ENCODE measurements at regions not wholly inside any gene's neighbourhood (a gene's known extent, or its start where the extent isn't known, plus 50 kb on each side); places are given as distances from the start of the nearest gene placed in this dataset.

GRCh38 chrX:124931241-124931640, 388.4 kb upstream of the TEX13C start:
- Histone ChIP-seq H3K4me2 (ENCODE audit: insufficient read depth, low read length) (no peak overlapping the region), H3K9me1 (ENCODE audit: control insufficient read depth, insufficient read depth, low read length) (no peaks in the 10 kb centered on the region), H3K9me3 (replicated peaks; ENCODE audit: control insufficient read depth, insufficient read depth, low read depth, low read length) (no peaks in the 10 kb centered on the region), H3K4me3 (no peak overlapping the region), H2AFZ (ENCODE audit: low read depth, low read length) (no peak overlapping the region), H4K20me1 (replicated peaks; ENCODE audit: control insufficient read depth, insufficient read depth, low read length) (no peaks in the 10 kb centered on the region), H3K4me1 (replicated peaks in 1 of 2; ENCODE audit: control insufficient read depth in 2 of 2, insufficient read depth in 2 of 2, low read length in 2 of 2) (no peaks in the 10 kb centered on the region; a peak in 2 of 5 replicates), H3K27me3 (ENCODE audit: control insufficient read depth in 2 of 2, insufficient read depth in 2 of 2, low read length in 2 of 2) (no peaks in the 10 kb centered on the region), H3K9ac (ENCODE audit: insufficient read depth in 1 of 2, low read depth in 2 of 2, low read length in 2 of 2) (no peak overlapping the region), H3K36me3 (ENCODE audit: control insufficient read depth, insufficient read depth, low read length) (no peaks in the 10 kb centered on the region), H3K79me2 (ENCODE audit: control insufficient read depth, insufficient read depth, low read length) (no peaks in the 10 kb centered on the region), H3K27ac (ENCODE audit: extremely low read depth, low read depth, low read length) (no peak overlapping the region)
- ChIA-PET CTCF (ENCODE audit: low intra/inter-chr PET ratio) (no interaction called here), POLR2A (no interaction called here)
- intact Hi-C loops (cut with micrococcal nuclease): no loop called here
- FAIRE-seq (no peak), DNase-seq (ENCODE audit: extremely low read depth in 1 of 4, low spot score in 3 of 4) (no peak), ATAC-seq (no peak)
- in situ Hi-C loops (cut with MboI): no loop called here
- 0% methylated on average over 1 of the region's 3 CpGs for WGBS (ENCODE audit: insufficient coverage, low coverage, missing lambda C conversion rate)
- BruUV-seq (replicated peaks): no TSS peak
- no peak for TF ChIP-seq MTF1 (CRISPR knock-in tag; IDR thresholded peaks at IDR 0.05; ENCODE audit: borderline replicate concordance)
- no peak for TF ChIP-seq LARP7 (IDR thresholded peaks at IDR 0.05)
- TF ChIP-seq GABPB1 (CRISPR knock-in tag; IDR thresholded peaks at IDR 0.05): no peak
- TF ChIP-seq, protein P1, sequence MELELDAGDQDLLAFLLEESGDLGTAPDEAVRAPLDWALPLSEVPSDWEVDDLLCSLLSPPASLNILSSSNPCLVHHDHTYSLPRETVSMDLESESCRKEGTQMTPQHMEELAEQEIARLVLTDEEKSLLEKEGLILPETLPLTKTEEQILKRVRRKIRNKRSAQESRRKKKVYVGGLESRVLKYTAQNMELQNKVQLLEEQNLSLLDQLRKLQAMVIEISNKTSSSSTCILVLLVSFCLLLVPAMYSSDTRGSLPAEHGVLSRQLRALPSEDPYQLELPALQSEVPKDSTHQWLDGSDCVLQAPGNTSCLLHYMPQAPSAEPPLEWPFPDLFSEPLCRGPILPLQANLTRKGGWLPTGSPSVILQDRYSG (tag; conservative IDR thresholded peaks at IDR 0.05; ENCODE audit: low read depth): no peak
- TF ChIP-seq PRMT5 (CRISPR knock-in tag; IDR thresholded peaks at IDR 0.05): no peak
- TF ChIP-seq KAT2B (IDR thresholded peaks at IDR 0.05; ENCODE audit: low read depth, low read length): no peak
- no peak for TF ChIP-seq ZNF449 (CRISPR knock-in tag; IDR thresholded peaks at IDR 0.05)
- no peak for TF ChIP-seq ZBTB40 (IDR thresholded peaks at IDR 0.05)
- no peak for TF ChIP-seq ZBTB40 (CRISPR knock-in tag; IDR thresholded peaks at IDR 0.05)
- TF ChIP-seq FOXP1 (CRISPR knock-in tag; IDR thresholded peaks at IDR 0.05): no peak
- TF ChIP-seq SRSF9 (IDR thresholded peaks at IDR 0.05; ENCODE audit: borderline replicate concordance, low read depth, low read length): no peak
- TF ChIP-seq THAP7 (CRISPR knock-in tag; IDR thresholded peaks at IDR 0.05): no peak

Measured in K562 (cell line).